H9 (cell line): ENCODE measurements at regions not wholly inside any gene's neighbourhood (a gene's known extent, or its start where the extent isn't known, plus 50 kb on each side); places are given as distances from the start of the nearest gene placed in this dataset.

Experiments used
- DNase-seq: peaks from one replicate; pipeline ENCODE4 v3.0.0-alpha.2; 2017
- H2AFZ ChIP-seq: one replicate; pipeline ENCODE4 v1.6.1; 2013; ENCODE audit warnings: mild to moderate bottlenecking, low read length, control low read depth, moderate library complexity
- H2AK5ac ChIP-seq: 2 replicates; pipeline ENCODE4 v1.6.1; 2013; ENCODE audit warnings: low read length, control low read depth, mixed read lengths; ENCODE audit not compliant: insufficient read length
- H2BK120ac ChIP-seq: one replicate; pipeline ENCODE4 v1.6.1; 2013; ENCODE audit warnings: low read depth, mild to moderate bottlenecking, low read length, control low read depth, inconsistent platforms; ENCODE audit not compliant: poor library complexity, severe bottlenecking
- H2BK12ac ChIP-seq: 2 replicates; pipeline ENCODE4 v1.6.1; 2013; ENCODE audit warnings: low read length, control low read depth, mixed read lengths, low read depth; ENCODE audit not compliant: insufficient read length
- H2BK15ac ChIP-seq: 2 replicates; pipeline ENCODE4 v1.6.1; 2013; ENCODE audit warnings: low read depth, low read length, control low read depth
- H2BK20ac ChIP-seq: one replicate; pipeline ENCODE4 v1.6.1; 2013; ENCODE audit warnings: low read depth, mild to moderate bottlenecking, low read length, control low read depth, inconsistent platforms; ENCODE audit not compliant: poor library complexity, severe bottlenecking
- H2BK5ac ChIP-seq: 2 replicates; pipeline ENCODE4 v1.6.1; 2013; ENCODE audit warnings: low read length, control low read depth, mixed read lengths; ENCODE audit not compliant: insufficient read length
- H3K14ac ChIP-seq: 2 replicates; pipeline ENCODE4 v1.6.1; 2013; ENCODE audit warnings: low read length, control low read depth; ENCODE audit not compliant: insufficient read depth
- H3K18ac ChIP-seq: 2 replicates; pipeline ENCODE4 v1.6.1; 2013; ENCODE audit warnings: low read depth, mild to moderate bottlenecking, mixed read lengths, low read length, control low read depth; ENCODE audit not compliant: insufficient read length
- H3K23ac ChIP-seq: 2 replicates; pipeline ENCODE4 v1.6.1; 2013; ENCODE audit warnings: low read length, control low read depth, mixed read lengths, low read depth; ENCODE audit not compliant: insufficient read length
- H3K23me2 ChIP-seq: 2 replicates; pipeline ENCODE4 v1.6.1; 2013; ENCODE audit warnings: low read depth, mild to moderate bottlenecking, mixed read lengths, low read length, control low read depth; ENCODE audit not compliant: insufficient read length, poor library complexity, severe bottlenecking
- H3K27ac ChIP-seq: 2 replicates; pipeline ENCODE4 v1.5.1; 2013; ENCODE audit warnings: low read length, control low read depth, mixed read lengths, low read depth; ENCODE audit not compliant: insufficient read length
- H3K27me3 ChIP-seq: 2 replicates; pipeline ENCODE4 v1.6.1; 2013; ENCODE audit warnings: low read length, control low read depth, inconsistent platforms; ENCODE audit not compliant: insufficient read depth
- H3K4ac ChIP-seq: 2 replicates; pipeline ENCODE4 v1.6.1; 2013; ENCODE audit warnings: low read depth, mild to moderate bottlenecking, control low read depth, inconsistent platforms, low read length, moderate library complexity
- H3K4me1 ChIP-seq: 2 replicates; pipeline ENCODE4 v1.6.1; 2013; ENCODE audit warnings: low read length, control low read depth, inconsistent platforms; ENCODE audit not compliant: insufficient read depth
- H3K4me2 ChIP-seq: 2 replicates; pipeline ENCODE4 v1.6.1; 2013; ENCODE audit warnings: low read length, control low read depth, mixed read lengths; ENCODE audit not compliant: insufficient read length, insufficient read depth
- H3K56ac ChIP-seq: 2 replicates; pipeline ENCODE4 v1.6.1; 2013; ENCODE audit warnings: low read depth, mild to moderate bottlenecking, mixed read lengths, low read length, control low read depth; ENCODE audit not compliant: insufficient read length
- H3K79me1 ChIP-seq: 2 replicates; pipeline ENCODE4 v1.6.1; 2013; ENCODE audit warnings: low read depth, mild to moderate bottlenecking, moderate library complexity, low read length, control low read depth, inconsistent platforms; ENCODE audit not compliant: insufficient read depth, poor library complexity, severe bottlenecking
- H3K79me2 ChIP-seq: 2 replicates; pipeline ENCODE4 v1.6.1; 2013; ENCODE audit warnings: low read length, control low read depth, inconsistent platforms; ENCODE audit not compliant: insufficient read depth
- H3K9ac ChIP-seq: 2 replicates; pipeline ENCODE4 v1.6.1; 2013; ENCODE audit warnings: low read length, control low read depth, mixed read lengths; ENCODE audit not compliant: insufficient read length; ENCODE audit errors: extremely low read depth
- H3K9me3 ChIP-seq: one replicate; pipeline ENCODE4 v1.6.1; 2013; ENCODE audit warnings: low read depth, low read length, inconsistent platforms; ENCODE audit not compliant: control insufficient read depth
- H3T11ph ChIP-seq: one replicate; pipeline ENCODE4 v1.6.1; 2013; ENCODE audit warnings: mild to moderate bottlenecking, low read length, control low read depth, inconsistent platforms
- H4K20me1 ChIP-seq: one replicate; pipeline ENCODE4 v1.6.1; 2013; ENCODE audit not compliant: control insufficient read depth, insufficient read length, insufficient read depth
- H4K5ac ChIP-seq: 2 replicates; pipeline ENCODE4 v1.6.1; 2013; ENCODE audit warnings: low read depth, mild to moderate bottlenecking, mixed read lengths, low read length, control low read depth; ENCODE audit not compliant: insufficient read length
- H4K8ac ChIP-seq: replicated peaks from 2 replicates; pipeline ENCODE4 v1.6.1; 2013; ENCODE audit warnings: low read length, control low read depth, mixed read lengths, low read depth; ENCODE audit not compliant: insufficient read length
- H4K91ac ChIP-seq: 2 replicates; pipeline ENCODE4 v1.6.1; 2013; ENCODE audit warnings: low read depth, mild to moderate bottlenecking, moderate library complexity, mixed read lengths, low read length, control low read depth; ENCODE audit not compliant: insufficient read length
- H3K27ac Mint-ChIP-seq, 3 experiments: 2 replicates in 2 of 3; 3 replicates in 1 of 3; pipeline ENCODE4 v1.8.0; 2020 to 2021; ENCODE audit warnings: mixed read lengths in 3 of 3, mild to moderate bottlenecking in 1 of 3, moderate library complexity in 1 of 3
- H3K27me3 Mint-ChIP-seq: 2 replicates; pipeline ENCODE4 v1.8.0; 2021; ENCODE audit warnings: low read depth, mild to moderate bottlenecking, moderate library complexity, mixed read lengths
- H3K36me3 Mint-ChIP-seq, 3 experiments: 2 replicates in 2 of 3; 3 replicates in 1 of 3; pipeline ENCODE4 v1.8.0; 2020 to 2021; ENCODE audit warnings: low read depth in 3 of 3, mixed read lengths in 3 of 3; ENCODE audit not compliant: insufficient read depth in 1 of 3
- H3K4me1 Mint-ChIP-seq, 2 experiments: 2 replicates each; pipeline ENCODE4 v1.8.0; 2020; ENCODE audit warnings: mixed read lengths in 2 of 2
- H3K4me3 Mint-ChIP-seq, 2 experiments: 2 replicates in 1 of 2; 3 replicates in 1 of 2; pipeline ENCODE4 v1.8.0; 2020 to 2021; ENCODE audit warnings: mild to moderate bottlenecking in 2 of 2, mixed read lengths in 2 of 2, moderate library complexity in 1 of 2
- H3K9me3 Mint-ChIP-seq, 2 experiments: 2 replicates in 1 of 2; 3 replicates in 1 of 2; pipeline ENCODE4 v1.8.0; 2020; ENCODE audit warnings: mild to moderate bottlenecking in 2 of 2, mixed read lengths in 2 of 2, moderate library complexity in 1 of 2
- CTCF ChIP-seq: fragments of 200-600 bp; sonication (generic); conservative IDR thresholded peaks from 3 replicates; pipeline ENCODE4 v1.8.0; 2021; ENCODE audit warnings: antibody characterized with exemption, mild to moderate bottlenecking
- WGBS: extraction: QIAGEN DNeasy Blood & Tissue Kit; methylation state at CpG from one replicate; pipeline ENCODE4 v1.1.7; 2013; ENCODE audit warnings: missing lambda C conversion rate, low lambda C conversion rate, mixed read lengths; ENCODE audit not compliant: insufficient read length; ENCODE audit errors: extremely low coverage; 5-methylcytosine and 5-hydroxymethylcytosine counted together

DNA sequence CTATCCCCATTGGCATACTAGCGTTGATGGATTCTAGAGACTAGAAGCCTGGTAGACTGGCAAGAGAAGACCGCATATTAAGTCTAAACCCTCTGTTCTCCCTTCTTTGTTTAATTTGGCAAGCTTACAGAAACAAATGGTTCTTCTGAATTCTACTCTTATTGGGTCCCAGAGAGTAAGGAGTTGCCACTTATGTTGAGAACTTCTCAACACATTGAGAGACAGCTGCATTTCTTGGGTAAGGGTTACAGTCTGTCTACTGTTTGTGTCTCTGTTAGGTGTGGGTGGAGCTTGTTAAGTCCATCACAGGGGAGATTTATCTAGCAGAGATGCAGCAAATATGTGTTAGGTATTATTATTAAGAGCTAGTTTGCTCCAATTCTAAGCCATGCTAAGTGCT lies 435.8 kb upstream of the MEIS1 start:
- Histone ChIP-seq H3K79me2 (no peaks in the 10 kb centered on the region), H3T11ph (no peak overlapping the region), H3K23ac (no peak overlapping the region), H3K9me3 (no peaks in the 10 kb centered on the region), H2AK5ac (no peak overlapping the region), H3K4me2 (no peak overlapping the region), H3K79me1 (no peaks in the 10 kb centered on the region), H3K27me3 (no peaks in the 10 kb centered on the region), H2AFZ (no peak overlapping the region), H2BK15ac (no peak overlapping the region), H3K56ac (no peak overlapping the region), H3K27ac (no peak overlapping the region), H3K14ac (no peak overlapping the region), H3K4ac (no peak overlapping the region), H4K8ac (no peak overlapping the region), H4K5ac (no peak overlapping the region), H3K4me1 (no peaks in the 10 kb centered on the region), H2BK120ac (no peak overlapping the region), H2BK5ac (no peak overlapping the region), H3K23me2 (no peaks in the 10 kb centered on the region), H4K20me1 (no peaks in the 10 kb centered on the region), H4K91ac (no peak overlapping the region), H2BK12ac (no peak overlapping the region), H3K18ac (no peak overlapping the region), H2BK20ac (no peak overlapping the region), H3K9ac (no peak overlapping the region)
- H3K4me3 Mint-ChIP-seq: no peak overlapping the region
- peaks cover under 1% of the 10 kb centered on the region; the same call in 1 of the 2 replicates for H3K27me3 Mint-ChIP-seq
- H3K27ac Mint-ChIP-seq: no peak overlapping the region
- no peaks in the 10 kb centered on the region for H3K4me1 Mint-ChIP-seq
- WGBS: no CpG with 5 or more reads among the region's 2 CpGs
- DNase-seq: no peak
- H3K9me3 Mint-ChIP-seq: no peaks in the 10 kb centered on the region; a peak in 2 of 5 replicates
- no peaks in the 10 kb centered on the region for H3K36me3 Mint-ChIP-seq
- no peak for TF ChIP-seq CTCF
